HepG2 (cell line): ENCODE measurements at regions not wholly inside any gene's neighbourhood (a gene's known extent, or its start where the extent isn't known, plus 50 kb on each side); places are given as distances from the start of the nearest gene placed in this dataset.

Source experiments
- ATAC-seq: fragments of 200-7000 bp; cut with Tn5 transposase; 3 replicates; pipeline ENCODE4 v1.9.1; 2020; ENCODE audit warnings: mild to moderate bottlenecking, moderate library complexity
- BruUV-seq: library from RNA; stranded (reverse); fragments of 400-500 nt; replicated peaks from 2 replicates; lab custom pipeline; 2021; lab: Mats Ljungman, UMichigan
- CTCF ChIA-PET: fragments of 300-600 bp; formaldehyde crosslinking; extraction: SDS; loops from one replicate; lab custom pipeline; 2021; ENCODE audit warnings: low total read pairs, inconsistent platforms, low intra/inter-chr PET ratio; lab: Yijun Ruan, JAX
- POLR2A ChIA-PET: fragments of 350-600 bp; sonication (Branson Sonifier 250); formaldehyde crosslinking; loops from one replicate; lab custom pipeline; 2020; ENCODE audit warnings: antibody characterized with exemption, inconsistent platforms; lab: Yijun Ruan, JAX
- DNase-seq: peaks from one replicate; pipeline ENCODE4 v3.0.0-alpha.2; 2015; ENCODE audit warnings: low spot score
- FAIRE-seq: peaks from 3 replicates; lab custom pipeline; 2011; peaks lifted over from hg19 to GRCh38; lab: Jason Lieb, UNC
- H2AFZ ChIP-seq: one replicate; pipeline ENCODE4 v1.6.1; 2011; ENCODE audit warnings: low read length, inconsistent platforms
- H3K27ac ChIP-seq: fragments of 300-600 bp; 3 replicates; pipeline ENCODE4 v1.8.0; 2011; ENCODE audit warnings: mixed run types, mild to moderate bottlenecking, mixed read lengths, low read length, inconsistent platforms; ENCODE audit not compliant: insufficient read depth; ENCODE audit errors: extremely low read length
- H3K27me3 ChIP-seq, 2 experiments: fragments of 200-600 bp in 1 of 2; 2 replicates in 1 of 2; 3 replicates in 1 of 2; pipeline versions ENCODE4 v1.6.0 to v1.8.0; 2011; ENCODE audit warnings: low read length in 2 of 2, mild to moderate bottlenecking in 2 of 2, moderate library complexity in 2 of 2, inconsistent platforms in 1 of 2; ENCODE audit not compliant: insufficient read depth in 2 of 2, control insufficient read depth in 1 of 2
- H3K36me3 ChIP-seq, 2 experiments: fragments of 200-600 bp in 1 of 2; replicated peaks in 1 of 2; 2 replicates in 1 of 2; 3 replicates in 1 of 2; pipeline versions ENCODE4 v1.5.1 to v1.8.0; 2011; ENCODE audit warnings: low read length in 2 of 2, inconsistent platforms in 1 of 2; ENCODE audit not compliant: insufficient read depth in 2 of 2, control insufficient read depth in 1 of 2
- H3K4me1 ChIP-seq: 2 replicates; pipeline ENCODE4 v1.5.1; 2012; ENCODE audit warnings: low read length, inconsistent platforms; ENCODE audit not compliant: insufficient read depth
- H3K4me2 ChIP-seq: 2 replicates; pipeline ENCODE4 v1.6.0; 2011; ENCODE audit warnings: low read depth, low read length, inconsistent platforms
- H3K4me3 ChIP-seq, 3 experiments: fragments of 200-600 bp in 1 of 3; sonication (generic), shearing (Covaris generic) in 1 of 3; replicated peaks in 1 of 3; 2 replicates each; pipeline ENCODE4 v1.5.1; 2011 to 2016; ENCODE audit warnings: low read length in 3 of 3, inconsistent platforms in 2 of 3, low read depth in 2 of 3, mild to moderate bottlenecking in 2 of 3, control low read depth in 1 of 3, mixed read lengths in 1 of 3; ENCODE audit not compliant: insufficient read depth in 1 of 3
- H3K79me2 ChIP-seq: one replicate; pipeline ENCODE4 v1.6.1; 2011; ENCODE audit warnings: low read length, inconsistent platforms; ENCODE audit not compliant: insufficient read depth
- H3K9ac ChIP-seq: 2 replicates; pipeline ENCODE4 v1.6.0; 2011; ENCODE audit warnings: mild to moderate bottlenecking, low read depth, low read length, inconsistent platforms; ENCODE audit not compliant: insufficient read depth
- H3K9me3 ChIP-seq: 2 replicates; pipeline ENCODE4 v1.5.1; 2012; ENCODE audit warnings: mild to moderate bottlenecking, low read length
- H4K20me1 ChIP-seq: 2 replicates; pipeline ENCODE4 v1.6.0; 2011; ENCODE audit warnings: inconsistent platforms, mild to moderate bottlenecking, low read length, moderate library complexity; ENCODE audit not compliant: insufficient read depth
- ESRRA ChIP-seq: sonication (generic); formaldehyde crosslinking; IDR thresholded peaks from 2 replicates; pipeline ENCODE4 v1.5.1; 2020; ENCODE audit warnings: mild to moderate bottlenecking, low read depth, missing genetic modification reagents
- FOXK2 ChIP-seq: fragments of 450-650 bp; IDR thresholded peaks from 2 replicates; pipeline ENCODE4 v1.6.1; 2016
- HNRNPH1 ChIP-seq: fragments of 200-400 bp; formaldehyde crosslinking; optimal IDR thresholded peaks from 2 replicates; pipeline ENCODE3; 2017; ENCODE audit warnings: mild to moderate bottlenecking, low read depth, low read length
- NCOA5 ChIP-seq: sonication (generic); formaldehyde crosslinking; IDR thresholded peaks from 2 replicates; pipeline ENCODE4 v1.4.0; 2020; ENCODE audit warnings: missing genetic modification reagents
- RELA ChIP-seq: sonication (generic); formaldehyde crosslinking; IDR thresholded peaks from 2 replicates; pipeline ENCODE4 v1.4.0; 2020; ENCODE audit warnings: missing genetic modification reagents
- RERE ChIP-seq: IDR thresholded peaks from 2 replicates; pipeline ENCODE4 v1.6.1; 2016; ENCODE audit warnings: low read depth, missing genetic modification reagents, missing compliant biosample characterization
- SAP130 ChIP-seq: IDR thresholded peaks from 2 replicates; pipeline ENCODE4 v1.6.1; 2016; ENCODE audit warnings: low read depth
- ZBTB7A ChIP-seq: sonication (generic); formaldehyde crosslinking; IDR thresholded peaks from 2 replicates; pipeline ENCODE4 v1.8.0; 2022; ENCODE audit warnings: mild to moderate bottlenecking, missing genetic modification reagents
- ZFP36 ChIP-seq: fragments of 150-350 bp; IDR thresholded peaks from 2 replicates; pipeline ENCODE4 v1.6.1; 2018; ENCODE audit warnings: borderline replicate concordance, low read length, low read depth; ENCODE audit not compliant: partially characterized antibody
- ZFP36L2 ChIP-seq: sonication (generic); formaldehyde crosslinking; IDR thresholded peaks from 2 replicates; pipeline ENCODE4 v1.4.0; 2020; ENCODE audit warnings: missing genetic modification reagents
- ZNF329 ChIP-seq: sonication (generic); formaldehyde crosslinking; IDR thresholded peaks from 2 replicates; pipeline ENCODE4 v1.9.0; 2021; ENCODE audit warnings: low read depth, mild to moderate bottlenecking, missing genetic modification reagents
- ZNF367 ChIP-seq: sonication (generic); formaldehyde crosslinking; IDR thresholded peaks from 2 replicates; pipeline ENCODE4 v1.4.0; 2020; ENCODE audit warnings: missing genetic modification reagents, borderline replicate concordance
- ZNF446 ChIP-seq: sonication (generic); formaldehyde crosslinking; IDR thresholded peaks from 2 replicates; pipeline ENCODE4 v1.5.0; 2020; ENCODE audit warnings: mild to moderate bottlenecking, missing genetic modification reagents
- ZNF766 ChIP-seq: sonication (generic); formaldehyde crosslinking; IDR thresholded peaks from 2 replicates; pipeline ENCODE4 v1.5.0; 2020; ENCODE audit warnings: missing genetic modification reagents, borderline replicate concordance
- WGBS: methylation state at CpG from one replicate; pipeline ENCODE4 v1.1.6; 2017; ENCODE audit warnings: low lambda C conversion rate; 5-methylcytosine and 5-hydroxymethylcytosine counted together
- in situ Hi-C: cut with HindIII; loops from 2 replicates; pipeline ENCODE4 v1.10.0; 2017; ENCODE audit warnings: low pct_unique_long_range_greater_than_20kb; ENCODE audit not compliant: extremely low pct_ligation_motif_present
- intact Hi-C: fragments of 100-400 bp; cut with micrococcal nuclease; formaldehyde crosslinking; loops from one replicate; pipeline ENCODE4 v1.10.0; 2022; ENCODE audit not compliant: unreplicated experiment
- TF ChIP-seq, protein P1 (sequence below): sonication (generic); formaldehyde crosslinking; IDR thresholded peaks from 2 replicates; pipeline ENCODE4 v1.4.0; 2020; ENCODE audit warnings: missing genetic modification reagents, mild to moderate bottlenecking, borderline replicate concordance
- TF ChIP-seq, protein P2 (sequence below): sonication (generic); formaldehyde crosslinking; IDR thresholded peaks from 2 replicates; pipeline ENCODE4 v1.5.0; 2020; ENCODE audit warnings: mild to moderate bottlenecking, low read depth, missing genetic modification reagents, borderline replicate concordance

DNA sequence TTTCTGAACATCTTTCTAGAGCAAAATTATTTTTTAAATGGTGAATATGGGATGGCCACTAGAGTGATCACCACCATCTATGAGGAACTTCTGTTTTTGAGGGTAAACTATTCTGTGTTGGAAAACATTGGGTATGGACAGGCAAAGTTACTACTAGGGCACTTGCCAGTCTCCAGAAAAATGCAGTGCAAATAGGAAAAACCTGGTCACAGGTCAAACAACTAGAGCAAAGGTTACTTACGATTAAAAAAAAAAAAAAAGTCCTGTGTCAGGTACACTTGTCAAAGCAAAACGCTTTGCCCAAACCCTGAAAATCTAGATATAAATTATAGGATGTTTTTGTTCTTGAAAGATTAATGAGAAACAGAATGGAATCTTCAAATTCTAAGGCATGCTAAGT is 66.2 kb downstream of the SLITRK1 start (continued):
- TF ChIP-seq ZNF446 = no peak

DNA sequence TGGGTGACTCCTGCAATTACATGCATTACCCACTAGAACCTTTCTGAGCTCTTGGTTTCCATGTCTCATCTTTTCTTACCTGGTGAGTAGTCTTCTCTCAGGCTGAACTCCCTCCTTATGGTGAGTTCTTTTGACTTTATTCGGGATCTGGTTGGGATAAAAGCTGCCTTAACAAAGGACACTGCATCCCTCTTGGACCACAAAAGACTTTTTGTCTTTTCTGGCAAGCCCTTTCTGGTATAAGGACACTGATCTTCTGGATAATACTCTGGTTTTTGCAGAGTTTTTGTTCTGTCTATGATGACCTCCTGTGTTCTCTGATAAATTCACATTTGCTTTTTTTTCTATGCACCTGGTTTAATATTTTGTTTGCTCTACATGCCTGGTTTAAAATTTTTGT is 66.7 kb downstream of the SLITRK1 start:
- Histone ChIP-seq H4K20me1 (no peaks in the 10 kb centered on the region), H3K4me1 (no peaks in the 10 kb centered on the region), H3K27me3 (no peaks in the 10 kb centered on the region), H3K4me2 (no peak overlapping the region), H3K4me3 (no peak overlapping the region), H2AFZ (no peak overlapping the region), H3K9ac (no peak overlapping the region), H3K9me3 (no peaks in the 10 kb centered on the region), H3K36me3 (no peaks in the 10 kb centered on the region), H3K27ac (no peak overlapping the region), H3K79me2 (no peaks in the 10 kb centered on the region)
- POLR2A ChIA-PET = no interaction called here
- FAIRE-seq = no peak
- no TSS peak for BruUV-seq
- no peak for DNase-seq
- ATAC-seq = no peak
- TF ChIP-seq, protein P1, sequence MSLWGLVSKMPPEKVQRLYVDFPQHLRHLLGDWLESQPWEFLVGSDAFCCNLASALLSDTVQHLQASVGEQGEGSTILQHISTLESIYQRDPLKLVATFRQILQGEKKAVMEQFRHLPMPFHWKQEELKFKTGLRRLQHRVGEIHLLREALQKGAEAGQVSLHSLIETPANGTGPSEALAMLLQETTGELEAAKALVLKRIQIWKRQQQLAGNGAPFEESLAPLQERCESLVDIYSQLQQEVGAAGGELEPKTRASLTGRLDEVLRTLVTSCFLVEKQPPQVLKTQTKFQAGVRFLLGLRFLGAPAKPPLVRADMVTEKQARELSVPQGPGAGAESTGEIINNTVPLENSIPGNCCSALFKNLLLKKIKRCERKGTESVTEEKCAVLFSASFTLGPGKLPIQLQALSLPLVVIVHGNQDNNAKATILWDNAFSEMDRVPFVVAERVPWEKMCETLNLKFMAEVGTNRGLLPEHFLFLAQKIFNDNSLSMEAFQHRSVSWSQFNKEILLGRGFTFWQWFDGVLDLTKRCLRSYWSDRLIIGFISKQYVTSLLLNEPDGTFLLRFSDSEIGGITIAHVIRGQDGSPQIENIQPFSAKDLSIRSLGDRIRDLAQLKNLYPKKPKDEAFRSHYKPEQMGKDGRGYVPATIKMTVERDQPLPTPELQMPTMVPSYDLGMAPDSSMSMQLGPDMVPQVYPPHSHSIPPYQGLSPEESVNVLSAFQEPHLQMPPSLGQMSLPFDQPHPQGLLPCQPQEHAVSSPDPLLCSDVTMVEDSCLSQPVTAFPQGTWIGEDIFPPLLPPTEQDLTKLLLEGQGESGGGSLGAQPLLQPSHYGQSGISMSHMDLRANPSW = no peak
- TF ChIP-seq ZNF766 (CRISPR knock-in tag) (no peak), NCOA5 (no peak), ZFP36L2 (no peak), RELA (CRISPR knock-in tag) (no peak), ZNF367 (no peak), RERE (CRISPR knock-in tag) (no peak), SAP130 (CRISPR knock-in tag) (no peak), ZFP36 (no peak), ESRRA (CRISPR knock-in tag) (no peak), FOXK2 (no peak), ZBTB7A (no peak), ZNF329 (CRISPR knock-in tag) (no peak), HNRNPH1 (no peak)
- TF ChIP-seq, protein P2, sequence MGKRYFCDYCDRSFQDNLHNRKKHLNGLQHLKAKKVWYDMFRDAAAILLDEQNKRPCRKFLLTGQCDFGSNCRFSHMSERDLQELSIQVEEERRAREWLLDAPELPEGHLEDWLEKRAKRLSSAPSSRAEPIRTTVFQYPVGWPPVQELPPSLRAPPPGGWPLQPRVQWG = no peak
- CTCF ChIA-PET = no interaction called here
- 0% methylated on average over 1 of the region's 1 CpG for WGBS
- in situ Hi-C loops = no loop called here
- intact Hi-C loops = no loop called here
